Suppressor macrophage (primary cell): ENCODE measurements at regions not wholly inside any gene's neighbourhood (a gene's known extent, or its start where the extent isn't known, plus 50 kb on each side); places are given as distances from the start of the nearest gene placed in this dataset.
A peak's percentile ranks its signal among the peaks of the same experiment; 100 is the strongest.
"Not testable (repeated sequence)": the region's sequence is repeated elsewhere in the genome, so short reads cannot be mapped to it uniquely, and the experiment has no call there.

Experiments
- DNase-seq, 4 experiments: peaks; one replicate each; pipeline ENCODE4 v3.0.0-alpha.2; 2020 to 2022

- not testable (repeated sequence) for DNase-seq
Observed at GRCh38 chr7:135872861-135873260, 104.3 kb downstream of the MTPN start.

GRCh38 chr7:135862586-135863340 lies 114.2 kb upstream of the FAM180A start:
- DNase-seq, result no peak

DNA sequence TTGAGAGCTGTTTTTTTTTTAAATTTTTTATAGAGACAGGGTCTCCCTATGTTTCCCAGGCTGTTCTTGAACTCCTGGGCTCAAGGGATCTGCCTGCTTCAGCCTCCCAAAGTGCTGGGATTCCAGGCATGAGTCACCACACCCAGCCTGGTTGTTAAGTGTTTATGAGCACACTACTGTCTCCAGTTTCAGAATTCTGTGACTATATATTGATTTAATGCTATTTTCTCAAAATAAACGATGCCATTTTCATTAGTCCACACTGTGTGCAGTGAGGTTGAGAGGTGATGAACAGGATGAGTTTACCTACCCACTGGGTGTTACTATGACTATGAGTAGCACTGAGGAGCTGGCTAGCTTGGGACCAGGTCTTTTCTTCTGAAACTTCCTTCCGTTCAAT lies 110.9 kb upstream of the FAM180A start:
- DNase-seq, result no peak

DNA sequence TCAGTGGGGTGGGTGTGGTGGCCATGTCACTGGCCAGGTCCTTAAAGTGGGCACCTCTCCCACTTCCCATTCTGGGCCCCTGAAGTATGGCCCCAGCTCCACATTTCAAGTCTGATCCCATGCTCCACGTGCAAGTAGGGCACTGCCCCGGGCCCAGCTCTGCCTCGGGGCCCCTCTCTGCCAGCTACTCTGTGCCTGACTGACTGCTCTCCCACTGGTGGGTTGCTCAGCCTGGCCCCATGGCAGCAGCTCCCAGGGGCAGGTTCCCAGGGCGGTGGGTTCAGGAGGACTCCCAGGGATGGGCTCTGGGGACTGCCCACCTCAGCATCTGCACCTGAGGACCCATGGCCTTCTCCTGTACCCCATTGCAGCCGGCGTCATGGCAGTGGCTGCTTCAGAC lies 110.2 kb upstream of the FAM180A start:
- DNase-seq, result no peak

DNA sequence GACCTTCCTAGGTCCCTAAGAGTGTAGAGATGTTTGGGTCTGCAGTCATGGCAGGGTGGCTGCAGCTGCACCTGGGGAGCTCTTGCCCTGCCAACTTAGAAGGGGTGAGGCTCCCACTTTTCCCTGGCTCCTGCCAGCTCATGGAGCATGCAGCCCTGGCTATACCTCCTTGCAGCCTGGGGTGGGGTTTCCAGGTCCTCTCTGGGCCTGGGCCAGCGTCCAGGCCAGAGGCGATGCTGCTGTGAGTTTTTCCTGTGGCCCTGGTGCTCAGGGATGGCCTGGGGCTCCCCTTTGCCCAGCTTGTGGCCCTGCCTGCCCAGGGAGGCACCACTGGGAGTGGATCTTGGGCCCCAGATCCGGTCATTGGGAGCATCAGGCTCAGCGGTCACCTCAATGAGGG lies 109.8 kb upstream of the FAM180A start:
- no peak for DNase-seq

DNA sequence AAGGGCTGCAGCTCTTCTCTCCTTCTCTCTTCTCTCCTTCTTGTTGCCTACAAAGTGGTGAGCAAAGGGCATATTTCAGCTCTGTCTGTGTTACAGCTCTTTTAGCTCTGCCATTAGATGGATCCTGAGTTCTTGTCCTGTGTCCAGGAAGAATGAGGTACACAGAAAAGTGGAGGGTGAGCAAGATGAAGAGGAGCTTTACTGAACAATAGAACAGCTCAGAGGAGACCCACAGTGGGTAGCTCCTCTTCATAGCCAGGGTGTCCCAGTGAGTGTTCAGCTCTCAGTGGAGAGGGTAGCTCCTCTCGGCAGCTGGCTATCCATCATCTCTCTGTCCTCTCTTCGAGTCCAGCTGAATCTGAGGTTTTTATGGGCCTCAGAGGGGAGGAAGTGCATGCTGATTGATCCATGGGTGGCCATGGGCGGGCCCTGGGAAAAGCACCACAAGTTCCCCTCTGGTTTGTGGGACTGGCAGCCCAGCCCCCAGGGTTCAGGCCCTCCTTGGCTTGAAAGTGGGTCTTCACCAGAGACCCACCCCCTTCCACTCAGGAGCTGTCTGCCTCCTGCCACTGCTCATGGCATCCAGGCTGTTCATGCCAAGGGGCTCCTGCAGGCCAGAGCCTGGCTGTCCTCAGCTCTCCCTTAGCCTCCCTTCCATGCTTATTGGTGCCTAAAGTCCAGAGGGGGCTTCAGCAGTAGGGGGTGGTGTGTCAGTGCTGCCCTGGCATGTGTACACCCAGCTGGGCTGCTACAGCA lies 109.1 kb upstream of the FAM180A start:
- DNase-seq, result no peak

DNA sequence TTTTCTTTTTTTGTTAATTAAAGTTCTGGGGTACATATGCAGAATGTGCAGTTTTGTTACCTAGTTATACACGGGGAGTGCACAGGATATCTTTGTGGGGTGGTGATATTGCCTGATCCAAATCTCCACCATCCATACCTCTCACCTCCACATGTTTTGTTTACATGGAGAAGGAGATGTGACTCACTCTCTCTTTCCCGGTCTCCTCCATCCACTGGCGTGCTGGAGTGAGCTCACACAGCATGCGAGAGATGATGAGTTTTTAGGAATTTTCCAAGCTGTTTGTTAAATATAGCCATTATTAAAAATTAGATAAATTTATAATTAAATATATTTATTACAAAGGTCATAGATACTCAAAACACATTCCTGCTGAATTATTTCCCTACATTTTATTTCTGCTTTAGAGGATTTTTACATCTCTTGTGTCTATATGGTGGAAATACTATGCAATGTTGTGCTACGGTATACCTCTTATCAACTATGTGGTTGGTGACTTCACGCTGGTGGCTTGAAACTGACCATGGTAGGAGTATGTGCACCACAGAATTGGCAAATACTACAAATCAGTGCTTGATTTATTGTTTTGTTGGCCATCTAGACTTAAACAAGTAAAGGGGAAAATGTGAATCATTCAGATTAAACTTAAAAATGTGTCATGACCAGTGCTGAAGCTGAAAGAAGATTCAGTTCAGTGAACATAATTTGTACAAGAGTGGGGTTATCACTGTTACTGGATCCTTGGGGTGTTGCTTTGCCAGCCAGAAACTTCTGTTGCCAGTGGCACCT lies 107.9 kb upstream of the FAM180A start:
- no peak for DNase-seq

DNA sequence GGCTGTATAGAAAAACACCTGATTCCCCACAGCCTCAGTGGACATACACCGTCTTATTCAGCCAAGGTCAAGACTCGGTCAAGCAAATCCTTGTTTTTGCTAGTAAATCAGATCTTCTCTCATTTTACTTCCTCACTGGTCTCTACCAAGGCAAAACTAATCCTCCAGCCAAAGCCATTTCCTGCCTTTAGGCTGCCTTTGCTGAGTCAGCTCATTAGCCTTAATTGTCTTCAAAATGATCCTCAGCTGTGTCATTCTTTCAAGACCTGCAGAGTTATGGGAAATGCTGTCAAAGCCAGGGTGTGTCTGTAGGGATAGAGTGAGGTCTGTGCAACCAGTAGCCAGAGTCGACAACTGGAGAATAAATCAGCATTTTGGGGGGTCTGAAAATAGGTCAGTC lies 107.2 kb upstream of the FAM180A start:
- no peak for DNase-seq

- no peak for DNase-seq
Observed at GRCh38 chr7:135853499-135853898, 104.9 kb upstream of the FAM180A start.

DNA sequence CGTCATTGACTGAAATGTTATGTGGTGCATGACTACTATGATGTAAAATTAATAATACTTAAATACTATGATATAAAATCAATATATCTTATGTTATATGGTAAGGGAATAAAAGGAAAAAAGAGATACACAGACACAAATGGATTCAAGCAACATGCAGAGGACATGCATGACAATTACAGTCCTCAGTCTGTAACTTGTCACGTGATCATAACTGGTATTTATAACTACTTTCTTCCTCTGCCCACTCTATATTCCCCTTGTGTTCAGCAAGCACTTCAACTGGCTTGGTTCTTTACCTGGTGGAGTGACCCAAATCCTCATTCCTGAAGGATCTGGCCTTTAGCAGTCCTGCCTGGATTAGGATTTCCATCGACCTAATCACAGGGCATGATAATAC lies 104.4 kb upstream of the FAM180A start:
- DNase-seq, result no peak

- DNase-seq, result no peak
Observed at GRCh38 chr7:135847242-135847641, 98.6 kb upstream of the FAM180A start.

DNA sequence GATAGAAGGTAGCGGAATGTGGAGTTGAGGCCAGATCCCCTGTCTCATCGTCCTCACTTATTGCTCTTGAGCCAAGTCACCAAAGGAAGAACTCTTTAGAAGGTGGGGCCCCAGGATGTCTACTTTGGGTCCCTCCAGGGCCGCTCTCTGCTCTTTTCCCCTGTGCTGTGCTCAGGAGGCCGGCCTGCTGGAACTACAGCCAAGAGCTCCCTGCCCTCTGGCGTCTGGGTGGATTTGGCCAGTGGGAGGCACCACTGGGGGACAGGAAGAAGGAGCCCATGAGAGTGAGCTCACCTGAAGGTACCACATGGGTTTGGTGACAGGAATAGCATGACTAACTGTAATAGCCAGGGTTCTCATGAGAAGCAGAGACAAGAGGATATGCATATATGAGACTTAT lies 97.7 kb upstream of the FAM180A start:
- no peak for DNase-seq

GRCh38 chr7:135845415-135846075 lies 96.9 kb upstream of the FAM180A start:
- no peak for DNase-seq

- DNase-seq, result no peak
Observed at GRCh38 chr7:135844903-135845302, 96.3 kb upstream of the FAM180A start.

- peak; percentile 15 to 53 (median 42) for DNase-seq
Observed at GRCh38 chr7:135843214-135843613, 94.6 kb upstream of the FAM180A start.

GRCh38 chr7:135842446-135843179 lies 94.0 kb upstream of the FAM180A start:
- DNase-seq, result no peak

DNA sequence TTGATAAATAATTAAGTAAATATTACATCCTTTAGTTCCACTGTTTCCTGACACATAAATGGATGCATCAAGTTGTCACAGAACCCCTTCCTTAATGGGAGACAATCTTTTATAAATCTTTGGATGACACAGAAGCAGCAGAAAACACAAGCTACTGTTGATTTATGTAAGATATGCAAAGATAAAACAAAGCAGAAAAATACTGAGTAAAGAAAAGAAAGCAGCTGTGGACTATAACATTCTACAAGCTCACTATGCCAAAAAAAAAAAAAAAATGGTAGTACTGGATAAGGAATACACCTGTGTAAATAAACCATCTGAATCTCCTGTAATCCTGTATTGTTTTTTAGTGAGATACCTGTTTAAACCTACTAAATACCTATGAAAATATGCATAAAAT lies 92.0 kb upstream of the FAM180A start:
- no peak for DNase-seq

- DNase-seq, result no peak
Observed at GRCh38 chr7:135837675-135838074, 89.1 kb upstream of the FAM180A start.

DNA sequence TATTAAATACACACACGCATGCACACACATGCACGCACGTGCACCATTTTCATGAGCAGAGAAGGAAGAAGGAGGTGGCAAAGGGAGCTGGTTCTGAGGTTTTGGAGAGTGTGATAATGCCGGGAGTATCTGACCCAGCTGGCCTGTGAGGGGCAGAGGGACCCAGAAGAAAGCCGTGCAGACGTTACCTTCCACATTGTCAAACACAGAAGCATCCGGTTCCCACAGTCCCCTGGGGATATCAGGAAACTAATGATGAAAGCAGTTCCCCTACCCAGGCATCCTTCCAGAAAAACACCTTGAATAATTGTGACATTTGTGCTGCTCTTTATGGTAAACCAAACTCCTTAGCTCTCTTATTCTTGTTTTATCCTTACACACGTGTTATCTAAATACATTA lies 85.7 kb upstream of the FAM180A start:
- DNase-seq, result no peak

DNA sequence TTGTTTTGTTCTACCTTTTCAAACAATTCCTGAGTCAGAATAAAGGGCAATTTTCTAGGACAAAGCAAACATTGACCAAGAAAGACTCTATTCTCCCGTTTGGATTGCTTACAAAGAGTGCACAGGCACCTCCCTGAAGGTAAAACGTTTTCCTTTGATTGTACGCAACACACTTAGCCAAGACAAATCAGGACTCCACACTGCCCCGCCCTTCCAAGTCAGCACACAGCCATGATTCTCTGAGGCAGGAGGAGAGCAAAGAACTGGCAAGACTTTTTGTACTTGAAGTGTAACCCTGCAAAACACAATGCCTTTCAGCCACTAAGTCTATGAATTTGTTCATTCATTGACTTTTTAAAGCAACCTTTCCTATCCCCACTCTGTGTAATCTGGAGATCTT lies 85.0 kb upstream of the FAM180A start:
- no peak for DNase-seq

GRCh38 chr7:135831455-135832195 lies 83.0 kb upstream of the FAM180A start:
- no peak for DNase-seq
